Kidney tubule cell (primary cell): ENCODE measurements at regions not wholly inside any gene's neighbourhood (a gene's known extent, or its start where the extent isn't known, plus 50 kb on each side); places are given as distances from the start of the nearest gene placed in this dataset.

Source experiments
- DNase-seq: peaks from one replicate; pipeline ENCODE4 v3.0.0-alpha.2; 2018; ENCODE audit warnings: low spot score

- no peak for DNase-seq
Measured at GRCh38 chr10:90414926-90415325, 442.9 kb downstream of the HTR7 start.

GRCh38 chr10:90417029-90417428 lies 440.8 kb downstream of the HTR7 start:
- peak; percentile 56 for DNase-seq

GRCh38 chr10:90417476-90418210 lies 440.2 kb downstream of the HTR7 start:
- peak; percentile 59 for DNase-seq

- DNase-seq = peak; percentile 80
Measured at GRCh38 chr10:90418869-90419652, 438.8 kb downstream of the HTR7 start.

- DNase-seq = no peak
Measured at GRCh38 chr10:90420637-90421318, 437.1 kb downstream of the HTR7 start.

- DNase-seq = no peak
Measured at GRCh38 chr10:90421874-90422273, 436.0 kb downstream of the HTR7 start.

- DNase-seq = no peak
Measured at GRCh38 chr10:90424730-90425129, 433.1 kb downstream of the HTR7 start.

GRCh38 chr10:90430186-90430585 lies 427.7 kb downstream of the HTR7 start:
- DNase-seq = no peak

GRCh38 chr10:90432866-90433265 lies 425.0 kb downstream of the HTR7 start:
- DNase-seq = no peak

GRCh38 chr10:90435296-90435695 lies 422.5 kb downstream of the HTR7 start:
- no peak for DNase-seq

GRCh38 chr10:90437452-90437851 lies 420.4 kb downstream of the HTR7 start:
- no peak for DNase-seq

- DNase-seq = no peak
Measured at GRCh38 chr10:90440870-90441269, 417.0 kb downstream of the HTR7 start.

GRCh38 chr10:90443342-90443741 lies 414.5 kb downstream of the HTR7 start:
- no peak for DNase-seq

- no peak for DNase-seq
Measured at GRCh38 chr10:90447831-90448230, 410.0 kb downstream of the HTR7 start.

GRCh38 chr10:90450797-90451196 lies 407.0 kb downstream of the HTR7 start:
- DNase-seq = no peak

GRCh38 chr10:90451283-90451682 lies 406.6 kb downstream of the HTR7 start:
- no peak for DNase-seq

GRCh38 chr10:90458054-90458453 lies 399.8 kb downstream of the HTR7 start:
- no peak for DNase-seq

GRCh38 chr10:90458571-90458970 lies 399.3 kb downstream of the HTR7 start:
- DNase-seq = no peak

- no peak for DNase-seq
Measured at GRCh38 chr10:90461437-90462155, 396.2 kb downstream of the HTR7 start.

GRCh38 chr10:90462749-90463470 lies 394.9 kb downstream of the HTR7 start:
- no peak for DNase-seq

GRCh38 chr10:90464329-90464728 lies 393.5 kb downstream of the HTR7 start:
- DNase-seq = no peak

GRCh38 chr10:90470966-90471365 lies 386.9 kb downstream of the HTR7 start:
- DNase-seq = no peak
